ENCODE measurements at regions not wholly inside any gene's neighbourhood (a gene's known extent, or its start where the extent isn't known, plus 50 kb on each side); places are given as distances from the start of the nearest gene placed in this dataset.
A peak's percentile ranks its signal among the peaks of the same experiment; 100 is the strongest.
"Not testable (repeated sequence)": the region's sequence is repeated elsewhere in the genome, so short reads cannot be mapped to it uniquely, and the experiment has no call there.

- DNase-seq, result not testable (repeated sequence)
Observed at GRCh38 chr9:97248252-97248651, 59.2 kb upstream of the CCDC180 start.

GRCh38 chr9:97243606-97244005 is 63.9 kb upstream of the CCDC180 start:
- no peak for DNase-seq

DNA sequence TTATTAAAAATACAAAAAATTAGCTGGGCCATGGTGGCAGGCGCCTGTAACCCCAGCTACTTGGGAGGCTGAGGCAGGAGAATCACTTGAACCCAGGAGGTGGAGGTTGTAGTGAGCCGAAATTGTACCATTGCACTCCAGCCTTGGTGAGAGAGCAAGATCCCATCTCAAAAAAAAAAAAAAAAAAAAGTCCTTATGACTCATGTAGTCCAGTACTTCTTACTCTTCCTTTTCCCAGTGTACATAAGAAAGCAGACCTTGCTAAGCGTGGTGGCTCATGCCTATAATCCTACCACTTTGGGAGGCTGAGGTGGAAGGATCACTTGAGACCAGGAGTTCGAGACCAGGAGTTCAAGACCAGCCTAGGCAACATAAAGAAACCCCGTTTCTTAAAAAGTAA is 66.0 kb upstream of the CCDC180 start:
- DNase-seq, result not testable (repeated sequence)

DNA sequence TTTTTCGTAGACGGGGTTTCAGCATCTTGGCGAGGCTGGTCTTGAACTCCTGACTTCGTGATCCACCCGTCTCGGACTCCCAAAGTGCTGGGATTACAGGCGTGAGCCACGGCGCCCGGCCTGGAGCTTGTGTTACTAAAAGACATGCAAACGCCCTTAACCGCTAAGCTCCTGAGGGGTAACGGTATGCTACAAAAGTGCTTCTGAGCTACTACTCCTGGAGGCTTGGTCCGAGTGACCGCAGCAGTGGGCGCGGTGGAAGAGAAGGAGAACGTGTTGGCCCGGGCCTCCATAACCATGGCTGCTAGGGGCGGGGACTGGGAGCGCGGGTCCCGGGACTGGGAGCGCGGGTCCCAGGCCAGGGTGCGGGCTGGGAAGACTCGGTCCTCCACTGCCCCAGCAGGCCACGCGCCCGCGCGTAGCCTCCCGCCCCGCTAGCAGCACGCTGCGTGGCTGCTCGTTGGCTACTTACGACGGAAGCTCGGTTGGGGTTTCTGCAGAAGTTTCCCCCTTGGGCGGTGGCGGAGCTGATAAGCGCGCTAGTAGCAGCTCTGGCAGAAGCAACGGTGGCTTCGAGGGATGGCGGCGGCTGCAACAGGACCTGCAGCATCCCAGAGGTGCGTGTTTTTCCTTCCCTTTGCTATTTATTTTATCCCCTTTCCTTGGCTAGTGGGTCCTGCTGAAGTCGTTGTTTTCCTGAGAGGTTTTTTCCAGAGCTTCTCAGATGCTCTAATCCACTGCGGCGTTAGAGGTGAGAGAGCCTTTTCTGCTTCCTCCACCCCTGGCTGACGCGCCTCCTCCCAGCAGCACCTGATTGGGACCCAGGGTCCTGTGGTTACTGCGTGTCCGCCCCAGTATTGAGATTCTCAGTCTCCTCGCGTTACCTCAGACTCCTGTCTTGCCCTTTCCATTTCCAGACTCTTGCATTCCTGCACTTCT is 69.2 kb upstream of the CCDC180 start:
- DNase-seq, result peak; percentile 67 to 78

DNA sequence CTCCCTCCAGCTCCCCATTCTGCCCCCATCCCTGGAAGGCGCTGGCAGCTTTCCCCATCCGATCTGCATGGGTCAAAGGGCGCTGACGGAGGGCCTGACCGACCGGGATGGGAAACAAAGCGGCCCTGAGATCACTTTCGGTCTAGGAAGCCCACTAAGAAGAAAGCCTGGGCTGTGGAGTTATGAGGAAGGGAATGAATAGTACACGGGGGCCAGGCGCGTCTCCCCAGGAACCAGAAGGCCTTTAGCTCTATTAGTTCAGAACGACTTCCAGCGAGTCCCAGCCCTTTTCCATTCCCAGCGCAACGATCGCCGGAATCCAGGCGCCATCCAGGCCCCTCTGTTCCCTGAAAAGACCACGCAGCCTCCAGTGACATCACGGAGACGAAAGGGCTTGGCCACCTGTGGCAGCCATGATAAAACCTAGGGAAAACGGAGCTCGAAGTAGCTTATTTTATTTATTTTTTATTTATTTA is 70.1 kb upstream of the CCDC180 start:
- no peak for DNase-seq

- DNase-seq, result not testable (repeated sequence)
Observed at GRCh38 chr9:97233009-97233400, 74.5 kb upstream of the CCDC180 start.

DNA sequence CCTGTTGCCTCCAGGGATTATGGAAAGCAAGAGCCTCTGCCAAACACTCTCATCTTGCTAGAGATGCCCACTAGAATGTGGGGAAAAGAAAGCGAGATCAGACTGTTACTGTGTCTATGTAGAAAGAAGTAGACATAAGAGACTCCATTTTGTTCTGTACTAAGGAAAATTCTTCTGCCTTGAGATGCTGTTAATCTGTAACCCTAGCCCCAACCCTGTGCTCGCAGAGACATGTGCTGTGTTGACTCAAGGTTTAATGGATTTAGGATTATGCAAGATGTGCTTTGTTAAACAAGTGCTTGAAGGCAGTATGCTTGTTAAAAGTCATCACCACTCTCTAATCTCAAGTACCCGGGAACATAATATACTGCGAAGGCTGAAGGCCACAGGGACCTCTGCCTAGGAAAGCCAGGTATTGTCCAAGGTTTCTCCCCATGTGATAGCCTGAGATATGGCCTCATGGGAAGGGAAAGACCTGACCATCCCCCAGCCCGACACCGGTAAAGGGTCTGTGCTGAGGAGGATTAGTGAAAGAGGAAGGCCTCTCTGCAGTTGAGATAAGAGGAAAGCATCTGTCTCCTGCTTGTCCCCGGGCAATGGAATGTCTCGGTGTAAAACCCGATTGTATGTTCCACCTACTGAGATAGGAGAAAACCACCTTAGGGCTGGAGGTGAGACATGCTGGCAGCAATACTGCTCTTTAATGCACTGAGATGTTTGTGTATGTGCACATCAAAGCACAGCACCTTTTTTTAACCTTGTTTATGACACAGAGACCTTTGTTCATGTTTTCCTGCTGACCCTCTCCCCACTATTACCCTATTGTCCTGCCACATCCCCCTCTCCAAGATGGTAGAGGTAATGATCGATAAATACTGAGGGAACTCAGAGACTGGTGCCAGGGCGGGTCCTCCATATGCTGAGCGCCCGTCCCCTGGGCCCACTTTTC is 75.1 kb upstream of the CCDC180 start:
- DNase-seq, result not testable (repeated sequence)

DNA sequence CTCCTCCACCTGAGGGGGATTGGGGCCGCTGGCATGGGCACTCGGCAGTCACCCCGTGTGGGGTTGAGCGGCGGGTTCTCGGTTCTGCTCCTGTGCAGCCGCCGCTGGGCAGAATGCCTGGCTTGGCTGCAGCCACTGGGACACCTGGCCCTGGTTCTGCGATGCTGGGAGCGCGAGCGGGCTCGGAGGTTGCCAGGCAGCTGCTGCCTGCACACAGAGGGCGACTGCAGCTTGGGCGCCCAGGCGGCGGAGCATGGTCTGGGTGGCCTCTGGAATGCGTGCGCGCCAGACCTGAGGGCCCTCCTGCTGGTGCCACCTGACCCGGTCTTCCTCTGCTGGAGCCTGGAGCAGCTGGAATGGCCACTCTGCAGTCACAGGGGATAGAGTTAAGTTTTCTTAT is 85.1 kb upstream of the CCDC180 start:
- not testable (repeated sequence) for DNase-seq

GRCh38 chr9:97221478-97222355 is 85.7 kb upstream of the CCDC180 start:
- peak; percentile 40 to 63 for DNase-seq

DNA sequence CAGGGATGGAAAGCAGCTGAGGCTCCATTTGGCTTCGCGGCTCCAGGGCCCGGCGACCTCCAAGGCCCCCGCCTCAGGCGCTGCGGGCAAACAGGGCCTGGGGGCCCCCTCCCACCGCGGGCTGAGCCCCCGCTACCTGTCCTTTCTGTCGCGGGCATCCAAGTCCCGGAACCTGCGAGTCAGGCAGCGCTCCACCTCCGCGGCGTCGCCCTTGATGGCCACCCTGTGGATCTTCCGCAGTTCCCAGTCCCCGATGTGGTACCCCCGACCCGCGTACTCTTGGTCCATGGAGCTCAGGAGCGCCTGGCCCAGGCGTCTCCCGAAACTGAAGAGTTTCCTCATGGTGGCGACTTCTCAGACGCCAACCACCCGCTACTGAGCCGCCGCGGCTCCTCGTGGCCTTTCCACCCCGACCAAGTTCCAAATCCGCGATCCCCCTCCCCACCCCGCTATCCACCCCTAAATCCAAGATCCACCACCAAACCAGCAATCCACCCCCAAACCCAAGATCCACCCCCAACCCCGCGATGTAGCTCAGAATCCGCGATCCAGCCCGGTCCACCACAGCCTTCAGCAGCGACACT is 86.5 kb upstream of the CCDC180 start:
- DNase-seq, result no peak

DNA sequence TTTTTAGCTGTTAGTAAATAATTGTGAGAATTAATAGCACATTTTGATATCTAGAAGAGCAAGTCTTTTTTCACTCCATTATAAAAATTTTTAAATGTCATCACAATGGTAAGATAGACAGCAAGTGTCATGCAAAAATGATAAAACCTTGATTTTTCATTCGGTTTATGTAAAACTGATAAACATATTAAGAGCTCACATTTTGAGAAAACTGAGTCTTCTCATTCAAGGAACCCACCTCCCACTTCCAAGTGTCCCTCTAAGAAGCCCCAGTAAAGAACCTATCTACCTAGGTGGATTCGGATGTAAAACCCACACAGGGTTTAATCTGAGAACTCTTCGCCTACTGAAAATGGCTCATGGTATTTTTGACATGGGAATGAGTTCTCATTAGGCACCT is 87.1 kb upstream of the CCDC180 start:
- DNase-seq, result not testable (repeated sequence)

GRCh38 chr9:97219443-97220140 is 87.9 kb upstream of the CCDC180 start:
- DNase-seq, result not testable (repeated sequence)

- DNase-seq, result not testable (repeated sequence)
Observed at GRCh38 chr9:97215127-97215526, 92.3 kb upstream of the CCDC180 start.

DNA sequence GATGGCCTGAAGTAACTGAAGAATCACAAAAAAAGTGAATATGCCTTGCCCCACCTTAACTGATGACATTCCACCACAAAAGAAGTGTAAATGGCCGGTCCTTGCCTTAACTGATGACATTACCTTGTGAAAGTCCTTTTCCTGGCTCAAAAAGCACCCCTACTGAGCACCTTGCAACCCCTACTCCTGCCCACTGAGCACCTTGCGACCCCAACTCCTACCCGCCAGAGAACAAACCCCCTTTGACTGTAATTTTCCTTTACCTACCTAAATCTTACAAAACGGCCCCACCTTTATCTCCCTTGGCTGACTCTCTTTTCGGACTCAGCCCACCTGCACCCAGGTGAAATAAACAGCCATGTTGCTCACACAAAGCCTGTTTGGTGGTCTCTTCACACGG is 92.9 kb upstream of the CCDC180 start:
- not testable (repeated sequence) for DNase-seq

- not testable (repeated sequence) for DNase-seq
Observed at GRCh38 chr9:97199683-97200082, 107.8 kb upstream of the CCDC180 start.

GRCh38 chr9:97193767-97194166 is 113.7 kb upstream of the CCDC180 start:
- DNase-seq, result not testable (repeated sequence)

DNA sequence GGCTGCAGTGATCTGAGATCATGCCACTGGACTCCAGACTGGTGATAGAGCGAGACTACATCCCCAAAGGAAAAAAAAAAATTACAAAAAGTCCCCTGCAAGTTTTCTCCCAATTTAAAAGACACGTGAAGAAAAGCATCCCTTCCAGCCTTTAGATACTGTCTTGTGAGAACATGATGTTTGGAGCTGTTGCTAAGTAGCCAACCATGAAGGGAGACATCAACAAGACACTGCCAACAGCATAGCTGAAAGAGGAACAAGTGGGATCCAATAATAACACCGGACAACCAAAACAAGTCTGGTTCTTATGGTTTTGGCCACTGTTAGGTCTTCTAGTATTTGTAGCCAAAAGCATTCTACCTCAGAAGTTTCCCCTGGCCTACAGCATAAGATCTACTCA is 118.9 kb upstream of the CCDC180 start:
- no peak for DNase-seq

- DNase-seq, result not testable (repeated sequence)
Observed at GRCh38 chr9:97187706-97188105, 119.8 kb upstream of the CCDC180 start.

DNA sequence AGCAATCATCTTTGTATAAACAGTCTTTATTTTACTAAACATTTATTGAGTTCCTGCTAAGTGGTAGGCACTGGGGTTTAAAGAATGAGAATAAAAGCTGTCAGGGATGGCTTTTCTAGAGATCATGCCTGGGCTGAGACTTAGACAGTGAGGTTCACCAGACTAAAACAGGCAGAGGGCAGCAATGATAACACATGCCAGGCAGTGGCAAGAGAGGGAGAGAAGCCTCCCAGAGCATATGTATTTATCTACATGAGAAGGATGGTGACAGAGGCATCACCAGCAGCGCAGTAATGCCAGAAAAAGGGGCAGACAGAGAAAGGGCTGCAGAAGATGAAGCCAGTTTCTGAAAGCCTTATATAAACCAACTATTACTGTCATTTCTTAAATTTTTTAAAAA is 121.0 kb upstream of the CCDC180 start:
- no peak for DNase-seq

DNA sequence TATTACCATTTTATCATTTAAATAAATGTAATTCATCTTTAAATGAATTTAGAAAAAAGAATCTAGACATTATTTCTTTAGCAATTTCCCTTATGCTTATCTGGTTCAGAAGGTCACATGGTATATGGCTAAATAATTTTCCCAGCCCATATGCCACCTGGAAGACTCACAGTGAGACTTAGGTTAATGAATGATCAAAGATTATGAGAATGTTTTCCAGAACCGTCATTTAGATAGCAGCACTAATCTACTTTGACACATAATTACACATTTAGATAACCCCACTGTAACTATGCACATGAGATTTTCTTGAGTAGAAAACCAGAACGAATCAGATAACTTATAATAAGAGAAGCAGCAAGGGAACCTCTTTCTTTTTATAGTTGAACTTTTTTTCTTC is 124.9 kb upstream of the CCDC180 start:
- DNase-seq, result not testable (repeated sequence)

DNA sequence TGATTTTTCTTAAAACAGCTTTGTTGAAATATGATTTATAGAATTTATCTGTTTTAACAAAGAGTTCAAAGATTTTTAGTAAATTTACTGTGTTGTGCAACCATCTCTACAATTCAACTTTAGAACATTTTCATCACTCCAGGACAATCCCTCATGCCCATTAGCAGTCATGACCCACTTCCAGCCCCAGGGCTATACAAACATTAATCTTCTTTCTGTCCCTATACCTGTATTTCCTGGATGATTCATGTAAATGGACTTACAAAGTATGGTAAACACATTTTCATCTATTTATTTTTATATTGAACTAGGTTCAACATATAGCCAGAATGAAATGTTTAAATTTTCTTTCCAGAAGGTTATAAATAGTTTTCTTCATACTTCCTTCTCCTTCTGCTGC is 127.8 kb upstream of the CCDC180 start:
- DNase-seq, result no peak
